Stimulated activated CD4-positive, alpha-beta T cell treated with anti-CD3 and anti-CD28 coated beads, Interleukin-4, amount 100 ng/mL, for 1 hour (primary cell): ENCODE measurements at regions not wholly inside any gene's neighbourhood (a gene's known extent, or its start where the extent isn't known, plus 50 kb on each side); places are given as distances from the start of the nearest gene placed in this dataset.

Source experiments
- DNase-seq: peaks from one replicate; pipeline ENCODE4 v3.0.0-alpha.2; 2020

- DNase-seq = no peak
Observed at GRCh38 chr20:60294632-60295031, 336.4 kb downstream of the CDH26 start.

GRCh38 chr20:60295214-60295613 is 337.0 kb downstream of the CDH26 start:
- no peak for DNase-seq

- DNase-seq = no peak
Observed at GRCh38 chr20:60297649-60298048, 339.4 kb downstream of the CDH26 start.

DNA sequence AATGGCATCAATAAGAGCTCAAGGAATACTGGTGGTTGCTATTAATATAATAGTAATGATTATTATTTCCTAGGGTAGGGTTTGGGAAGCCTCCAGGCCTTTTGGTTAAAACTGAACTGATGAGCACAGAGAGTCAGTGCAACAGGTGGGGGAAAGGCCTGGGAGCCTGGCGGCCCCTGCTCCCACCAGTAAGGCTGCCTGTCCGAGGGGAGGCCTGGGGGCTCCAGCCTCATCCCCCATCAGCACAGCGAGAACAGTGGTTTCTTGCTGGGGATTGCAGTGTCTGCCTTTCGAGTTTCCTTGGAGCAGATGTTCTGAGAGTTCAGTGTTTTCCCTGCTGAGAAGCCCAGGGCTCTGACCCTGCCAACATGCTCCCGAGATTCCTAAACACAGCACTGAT is 340.4 kb downstream of the CDH26 start:
- no peak for DNase-seq

DNA sequence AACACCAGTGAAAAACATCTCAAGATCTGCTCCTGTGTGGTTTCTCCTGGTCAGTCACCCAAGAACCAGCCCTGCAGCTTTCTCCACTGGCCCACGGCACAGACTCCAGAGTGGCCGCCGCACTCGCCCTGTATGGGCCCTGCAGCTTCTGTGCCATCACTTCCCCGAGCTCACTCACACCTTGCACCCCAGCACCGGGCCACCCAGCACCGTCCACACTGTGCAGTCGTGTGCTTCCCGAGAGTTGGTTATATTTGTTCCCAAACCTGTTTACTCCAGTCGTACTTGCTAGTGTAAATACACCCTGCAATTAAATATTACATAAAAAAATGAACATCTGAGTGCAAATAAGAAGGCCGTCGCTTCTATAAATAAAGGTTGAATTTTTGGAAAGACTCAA is 341.7 kb downstream of the CDH26 start:
- no peak for DNase-seq

DNA sequence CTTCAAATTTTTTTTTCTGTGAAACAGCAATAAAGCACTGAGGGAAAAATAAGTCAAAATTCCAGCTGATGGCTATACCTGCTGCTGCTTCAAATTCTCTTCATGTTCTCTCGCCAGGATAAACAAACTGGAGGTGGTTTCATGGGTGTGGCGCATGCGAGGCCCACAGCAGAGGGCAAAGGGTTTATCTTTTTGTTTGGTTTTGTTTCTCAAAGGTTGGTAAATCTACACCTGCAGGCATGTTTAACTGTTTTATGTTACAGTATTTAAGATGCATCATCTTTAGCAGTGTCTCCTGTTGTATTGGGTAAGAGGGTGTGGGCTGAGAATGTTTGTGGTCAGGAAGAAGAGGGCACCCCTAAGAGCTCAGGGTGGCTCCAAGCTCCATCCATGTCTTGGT is 342.2 kb downstream of the CDH26 start:
- no peak for DNase-seq

- DNase-seq = no peak
Observed at GRCh38 chr20:60302875-60303274, 344.7 kb downstream of the CDH26 start.

- DNase-seq = no peak
Observed at GRCh38 chr20:60304026-60304590, 345.9 kb downstream of the CDH26 start.

DNA sequence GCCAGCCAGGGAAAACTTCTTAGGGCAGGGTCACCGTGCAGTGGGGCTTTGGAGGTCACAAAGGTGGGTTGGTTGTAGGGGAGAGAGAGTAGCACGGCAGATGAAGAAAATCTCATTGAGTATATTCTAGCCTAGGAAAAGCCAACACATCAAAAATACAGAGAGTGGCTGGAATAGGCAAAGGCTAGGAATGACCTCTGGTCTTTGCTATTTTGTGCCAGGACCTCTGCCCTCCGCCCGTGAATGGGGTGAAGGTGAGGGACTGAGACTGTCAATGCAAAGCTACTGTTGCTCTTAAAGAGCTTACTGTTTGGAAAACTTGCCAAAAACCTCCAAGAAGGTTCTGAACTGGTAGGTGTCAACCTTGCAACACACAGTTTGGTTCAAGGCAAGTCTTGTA is 346.7 kb downstream of the CDH26 start:
- DNase-seq = no peak

DNA sequence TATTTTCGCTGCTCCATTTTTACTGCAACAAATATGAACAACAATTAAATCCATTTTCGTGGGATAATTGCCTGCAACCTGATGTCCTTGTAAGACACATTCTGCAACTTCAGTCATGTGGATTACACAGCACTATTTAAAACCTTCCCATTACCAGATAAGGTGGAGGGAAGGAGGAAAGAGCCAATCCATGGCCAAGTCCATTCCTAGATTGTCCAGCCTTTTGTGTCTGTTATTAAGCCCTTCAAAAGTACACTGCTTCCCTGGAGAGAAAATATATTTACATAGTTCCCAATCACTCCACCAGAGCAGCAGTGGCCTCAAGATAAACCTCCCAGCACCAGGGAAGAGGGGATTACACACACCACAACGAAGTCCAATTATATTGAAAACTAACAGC is 347.9 kb downstream of the CDH26 start:
- DNase-seq = no peak

DNA sequence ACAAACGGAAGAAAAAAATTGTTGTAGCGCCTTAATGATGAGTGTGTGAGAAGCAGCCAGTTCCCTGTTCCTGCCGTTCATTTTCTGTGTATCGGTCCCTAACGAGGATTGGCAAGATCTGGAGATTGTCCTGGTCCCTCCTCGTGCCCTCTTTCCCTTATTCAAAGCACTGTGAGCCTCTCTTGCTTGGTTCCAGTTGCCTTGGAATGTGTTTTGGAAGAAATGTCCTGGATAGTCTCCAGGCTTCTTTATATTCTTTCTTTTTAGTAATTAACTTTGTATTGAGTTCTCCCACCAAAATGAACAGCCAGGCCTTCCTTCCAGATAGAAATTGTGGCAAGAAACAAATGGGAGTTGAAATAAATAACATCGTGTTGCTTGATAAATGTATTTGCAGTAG is 348.3 kb downstream of the CDH26 start:
- DNase-seq = no peak

DNA sequence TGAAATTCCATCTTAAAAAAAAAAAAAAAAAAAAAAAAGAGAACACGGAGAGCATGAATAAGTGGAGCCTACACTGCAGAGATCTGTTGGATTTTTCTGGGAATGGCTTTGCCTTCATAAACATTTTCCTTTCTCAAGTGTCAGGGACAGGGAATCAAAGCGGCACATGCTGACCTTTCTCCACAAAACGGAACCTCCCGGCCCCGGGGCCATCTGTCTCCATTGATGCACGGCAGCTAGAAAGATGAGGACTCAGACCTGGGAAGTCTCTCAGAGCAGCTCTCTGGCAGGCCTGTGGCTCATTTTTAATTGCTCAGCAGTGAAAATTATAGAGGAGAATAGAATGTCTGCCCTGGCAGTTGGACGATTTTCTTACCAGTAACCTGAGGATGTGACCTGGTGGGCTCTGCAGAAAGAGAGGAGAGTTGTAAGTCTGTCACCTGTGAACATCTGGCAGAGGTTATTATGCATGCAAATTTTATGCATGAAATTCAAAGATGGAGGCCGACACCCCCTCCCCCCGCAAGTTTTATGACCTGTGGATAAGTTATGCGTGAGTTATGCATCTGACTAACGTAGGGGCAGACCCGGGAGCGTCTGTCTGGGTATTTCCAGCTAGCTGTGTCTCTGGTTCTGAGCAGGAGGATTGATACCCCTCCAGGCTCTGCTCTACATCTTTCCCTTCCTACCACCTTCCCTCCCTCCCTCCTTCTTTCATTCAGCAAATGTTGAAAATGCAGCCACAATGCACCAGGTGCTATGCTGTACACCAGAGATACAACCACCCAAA is 352.5 kb downstream of the CDH26 start:
- DNase-seq = no peak

DNA sequence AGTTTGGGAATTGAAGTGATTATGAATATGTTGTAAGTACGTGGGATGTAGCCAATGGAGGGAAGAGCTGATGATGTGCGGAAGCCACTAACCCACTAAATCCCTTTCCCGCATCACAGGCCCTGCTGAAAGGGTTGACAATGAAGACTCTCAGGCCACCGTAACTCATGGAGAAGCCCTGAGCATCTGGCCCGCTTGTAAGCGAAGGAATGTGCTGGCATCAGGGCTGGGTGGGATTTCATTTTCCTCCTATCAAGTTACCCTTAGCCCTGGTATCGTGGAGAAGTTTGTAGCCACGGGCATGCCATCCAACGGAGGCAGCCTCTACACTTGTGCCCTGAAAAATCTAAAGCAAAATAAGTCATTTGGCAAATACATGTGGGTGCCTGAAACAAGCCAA is 355.0 kb downstream of the CDH26 start:
- no peak for DNase-seq

- DNase-seq = no peak
Observed at GRCh38 chr20:60313614-60314013, 355.4 kb downstream of the CDH26 start.

- no peak for DNase-seq
Observed at GRCh38 chr20:60314727-60315126, 356.5 kb downstream of the CDH26 start.

GRCh38 chr20:60316476-60317158 is 358.4 kb downstream of the CDH26 start:
- no peak for DNase-seq

- no peak for DNase-seq
Observed at GRCh38 chr20:60317401-60317800, 359.2 kb downstream of the CDH26 start.

DNA sequence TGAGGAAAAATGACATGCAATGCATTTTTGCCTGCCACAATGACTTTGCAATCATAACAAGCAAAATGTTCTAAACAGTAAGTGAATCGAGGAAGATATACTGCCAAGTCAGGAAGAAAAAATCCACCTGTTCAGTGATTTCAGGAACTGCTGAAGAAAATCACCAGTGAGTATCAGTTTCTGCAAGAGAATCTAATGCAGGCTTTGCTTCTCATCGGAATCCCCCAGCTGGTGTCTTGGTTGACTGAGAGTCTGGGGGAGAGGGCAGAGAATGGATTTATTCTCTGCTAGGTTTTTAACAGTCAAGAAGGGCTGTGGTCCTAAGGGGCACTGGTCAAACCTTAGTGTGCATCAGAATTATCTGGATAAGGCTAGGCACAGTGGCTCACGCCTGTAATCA is 363.4 kb downstream of the CDH26 start:
- DNase-seq = no peak

GRCh38 chr20:60326821-60327220 is 368.6 kb downstream of the CDH26 start:
- DNase-seq = no peak

DNA sequence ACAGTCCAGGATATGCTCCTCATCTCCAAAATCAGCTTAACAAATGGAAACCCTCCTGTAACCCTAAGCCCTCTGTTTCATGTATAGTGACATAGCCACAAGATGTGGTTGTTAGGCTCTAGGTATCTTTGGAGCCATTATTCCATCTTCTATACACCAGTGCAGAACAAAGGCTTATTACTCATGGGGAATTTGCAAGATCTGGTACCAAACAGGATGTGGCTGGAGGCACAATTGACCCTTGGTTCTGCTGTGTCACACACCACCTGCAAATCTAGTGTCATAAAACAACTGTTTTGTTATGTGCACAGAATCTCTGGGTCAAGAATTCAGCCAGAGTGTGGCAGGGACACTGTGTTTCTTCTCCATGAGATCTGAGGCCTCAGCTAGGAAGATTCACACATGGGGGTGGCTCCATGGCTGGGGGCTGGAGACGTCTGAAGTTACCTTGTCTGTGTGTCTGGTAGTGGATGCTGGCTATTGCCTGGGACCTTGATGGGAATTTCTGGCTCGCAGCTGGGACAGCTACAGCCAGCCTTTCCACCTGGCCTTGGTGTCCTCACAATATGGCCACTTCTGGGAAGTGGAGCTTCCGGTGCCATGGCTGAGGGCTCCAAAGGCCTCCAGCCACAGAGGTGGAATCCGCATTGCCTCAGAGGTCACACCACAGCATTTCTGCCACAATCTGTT is 369.9 kb downstream of the CDH26 start:
- DNase-seq = no peak

DNA sequence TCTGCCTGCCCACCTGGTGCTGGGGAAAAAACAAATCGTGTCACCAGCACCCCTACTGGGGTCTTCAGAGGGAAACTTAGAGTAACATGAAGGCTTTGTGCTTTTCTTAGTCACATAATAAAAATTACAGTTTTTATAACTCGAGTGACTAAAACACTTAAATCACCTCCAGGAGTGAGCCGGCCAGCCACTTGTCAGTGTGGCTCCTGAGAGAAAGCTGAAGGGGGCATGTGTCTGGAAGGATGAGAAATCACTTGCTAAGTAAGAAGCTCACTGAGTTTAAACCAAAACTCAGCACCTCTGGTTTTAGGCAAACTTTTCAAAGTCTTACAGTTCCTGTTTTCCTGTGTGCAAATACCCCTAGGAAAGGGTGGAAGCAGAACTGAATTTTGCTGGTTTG is 372.2 kb downstream of the CDH26 start:
- DNase-seq = no peak

GRCh38 chr20:60331688-60332300 is 373.6 kb downstream of the CDH26 start:
- no peak for DNase-seq

DNA sequence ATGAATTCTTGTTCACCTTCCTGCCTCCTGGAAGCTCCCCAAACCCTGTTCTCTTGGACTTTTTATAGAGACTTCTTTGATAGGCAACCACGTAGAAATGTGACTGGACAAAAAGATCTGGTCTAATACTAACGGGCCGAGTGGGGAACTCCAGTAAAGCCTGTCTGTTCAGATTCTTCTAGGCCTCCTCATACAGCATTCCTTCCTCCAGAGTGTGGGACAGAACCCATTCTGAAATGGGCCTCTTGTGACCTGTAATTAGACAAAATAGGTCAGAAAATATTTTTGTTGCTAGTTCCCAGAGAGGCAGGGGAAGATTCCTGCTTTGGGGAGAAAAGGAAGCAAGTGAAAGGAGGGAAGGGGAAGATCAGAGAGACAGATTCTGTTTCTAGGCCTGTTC is 374.3 kb downstream of the CDH26 start:
- no peak for DNase-seq
